RWPE2 (cell line): ENCODE measurements at regions not wholly inside any gene's neighbourhood (a gene's known extent, or its start where the extent isn't known, plus 50 kb on each side); places are given as distances from the start of the nearest gene placed in this dataset.
A peak's percentile ranks its signal among the peaks of the same experiment; 100 is the strongest.
"Not testable (repeated sequence)": the region's sequence is repeated elsewhere in the genome, so short reads cannot be mapped to it uniquely, and the experiment has no call there.

Source experiments
- ATAC-seq: fragments of 200-7000 bp; cut with Tn5 transposase; 3 replicates; pipeline ENCODE4 v1.9.1; 2021; ENCODE audit warnings: low read depth
- DNase-seq: peaks from one replicate; pipeline ENCODE4 v3.0.0-alpha.2; 2020; ENCODE audit warnings: low spot score
- H3K27ac ChIP-seq: fragments of 450-650 bp; 2 replicates; pipeline ENCODE4 v1.5.1; 2017; ENCODE audit warnings: mild to moderate bottlenecking; ENCODE audit not compliant: poor library complexity, severe bottlenecking
- H3K27me3 ChIP-seq: fragments of 250-450 bp; sonication (Bioruptor Pico); 2 replicates; pipeline ENCODE4 v1.5.1; 2021; ENCODE audit warnings: mild to moderate bottlenecking, moderate library complexity; ENCODE audit not compliant: insufficient read depth, poor library complexity, severe bottlenecking
- H3K36me3 ChIP-seq: fragments of 250-450 bp; sonication (Bioruptor Pico); 2 replicates; pipeline ENCODE4 v1.5.1; 2020; ENCODE audit warnings: low read depth, mild to moderate bottlenecking, moderate library complexity
- H3K4me1 ChIP-seq: fragments of 250-450 bp; sonication (Bioruptor Pico); 2 replicates; pipeline ENCODE4 v1.5.1; 2021; ENCODE audit warnings: mild to moderate bottlenecking, moderate library complexity; ENCODE audit not compliant: insufficient read depth, poor library complexity, severe bottlenecking
- H3K4me3 ChIP-seq: fragments of 250-450 bp; sonication (Bioruptor Pico); 2 replicates; pipeline ENCODE4 v1.5.1; 2021; ENCODE audit warnings: mild to moderate bottlenecking, moderate library complexity; ENCODE audit not compliant: severe bottlenecking
- H3K9me3 ChIP-seq: fragments of 250-450 bp; sonication (Bioruptor Pico); 2 replicates; pipeline ENCODE4 v1.5.1; 2021; ENCODE audit warnings: mild to moderate bottlenecking, moderate library complexity; ENCODE audit not compliant: severe bottlenecking
- TF ChIP-seq, protein P1 (sequence below): fragments of 450-650 bp; IDR thresholded peaks from one replicate; pipeline ENCODE4 v1.5.1; 2017; ENCODE audit warnings: mild to moderate bottlenecking, moderate library complexity; ENCODE audit not compliant: poor library complexity, severe bottlenecking

DNA sequence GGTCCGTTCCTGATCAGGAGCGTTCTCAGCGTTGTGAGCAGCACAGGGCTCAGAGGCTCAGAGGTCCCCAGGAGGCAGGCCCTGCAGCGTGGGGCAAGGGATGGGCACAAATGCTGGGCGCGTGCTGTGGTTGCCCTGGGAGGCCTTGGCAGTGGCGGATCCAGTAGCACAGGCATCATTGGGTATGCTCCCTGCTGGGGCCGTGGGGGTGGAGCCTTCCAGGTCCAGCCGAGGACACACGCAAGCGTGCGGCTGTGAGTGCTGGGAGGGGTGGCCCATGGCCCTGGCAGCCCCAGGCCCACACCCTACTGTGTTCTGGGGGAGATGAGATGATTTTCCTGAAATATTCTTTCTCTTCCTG lies 253.6 kb downstream of the ADGRD1 start:
- not testable (repeated sequence) for H3K9me3 ChIP-seq, H3K27ac ChIP-seq, H3K27me3 ChIP-seq, DNase-seq, H3K4me1 ChIP-seq, H3K36me3 ChIP-seq, H3K4me3 ChIP-seq, ATAC-seq

DNA sequence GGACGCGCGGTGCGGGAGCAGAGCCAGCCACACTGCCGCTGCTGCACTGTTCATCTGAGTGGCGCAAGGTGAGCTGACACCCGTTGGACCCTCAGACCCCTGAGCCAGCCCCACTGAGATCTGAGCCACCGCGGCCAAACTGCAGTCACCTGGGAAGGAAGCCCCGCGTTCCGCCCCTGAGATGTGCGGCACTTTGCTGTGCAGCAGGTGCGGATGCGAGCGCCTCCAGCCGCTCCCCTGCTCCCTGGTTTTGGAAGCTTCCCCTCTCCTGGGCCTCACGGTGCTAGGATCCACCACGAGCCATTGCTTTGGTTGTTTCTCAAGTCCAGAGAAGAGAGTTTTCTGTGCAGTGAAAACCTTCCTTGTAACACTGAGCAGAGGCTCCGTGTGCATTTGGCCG lies 254.1 kb downstream of the ADGRD1 start:
- not testable (repeated sequence) for H3K4me3 ChIP-seq, ATAC-seq, H3K9me3 ChIP-seq, DNase-seq, H3K36me3 ChIP-seq, H3K4me1 ChIP-seq, H3K27me3 ChIP-seq, H3K27ac ChIP-seq

DNA sequence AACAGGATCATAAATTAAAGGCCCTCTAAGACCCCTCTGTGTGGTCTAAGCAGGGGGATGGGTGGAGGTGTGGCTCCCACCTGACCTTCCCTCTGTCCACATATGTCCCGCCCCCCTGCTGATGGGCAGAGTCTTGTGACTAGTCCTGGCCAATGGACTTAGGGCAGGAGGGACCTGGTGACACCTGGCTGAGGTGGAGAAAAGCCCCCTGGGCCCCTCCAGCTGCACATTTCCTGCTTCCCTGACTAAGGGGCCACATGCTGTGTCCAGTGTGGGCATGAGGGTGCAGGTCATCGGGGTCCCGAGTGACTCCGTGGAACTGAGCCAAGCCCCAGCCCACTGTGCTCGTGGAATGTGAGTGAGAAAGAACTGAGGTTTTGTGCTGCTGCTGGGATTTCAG lies 254.7 kb downstream of the ADGRD1 start:
- peak; percentile 40 for DNase-seq
- Histone ChIP-seq H3K27me3 (peaks cover 7% of the 10 kb centered on the region), H3K27ac (no peak overlapping the region), H3K36me3 (no peaks in the 10 kb centered on the region), H3K4me3 (no peak overlapping the region), H3K9me3 (no peaks in the 10 kb centered on the region), H3K4me1 (no peaks in the 10 kb centered on the region)
- ATAC-seq: no peak
- TF ChIP-seq, protein P1, sequence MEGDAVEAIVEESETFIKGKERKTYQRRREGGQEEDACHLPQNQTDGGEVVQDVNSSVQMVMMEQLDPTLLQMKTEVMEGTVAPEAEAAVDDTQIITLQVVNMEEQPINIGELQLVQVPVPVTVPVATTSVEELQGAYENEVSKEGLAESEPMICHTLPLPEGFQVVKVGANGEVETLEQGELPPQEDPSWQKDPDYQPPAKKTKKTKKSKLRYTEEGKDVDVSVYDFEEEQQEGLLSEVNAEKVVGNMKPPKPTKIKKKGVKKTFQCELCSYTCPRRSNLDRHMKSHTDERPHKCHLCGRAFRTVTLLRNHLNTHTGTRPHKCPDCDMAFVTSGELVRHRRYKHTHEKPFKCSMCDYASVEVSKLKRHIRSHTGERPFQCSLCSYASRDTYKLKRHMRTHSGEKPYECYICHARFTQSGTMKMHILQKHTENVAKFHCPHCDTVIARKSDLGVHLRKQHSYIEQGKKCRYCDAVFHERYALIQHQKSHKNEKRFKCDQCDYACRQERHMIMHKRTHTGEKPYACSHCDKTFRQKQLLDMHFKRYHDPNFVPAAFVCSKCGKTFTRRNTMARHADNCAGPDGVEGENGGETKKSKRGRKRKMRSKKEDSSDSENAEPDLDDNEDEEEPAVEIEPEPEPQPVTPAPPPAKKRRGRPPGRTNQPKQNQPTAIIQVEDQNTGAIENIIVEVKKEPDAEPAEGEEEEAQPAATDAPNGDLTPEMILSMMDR: no peak

DNA sequence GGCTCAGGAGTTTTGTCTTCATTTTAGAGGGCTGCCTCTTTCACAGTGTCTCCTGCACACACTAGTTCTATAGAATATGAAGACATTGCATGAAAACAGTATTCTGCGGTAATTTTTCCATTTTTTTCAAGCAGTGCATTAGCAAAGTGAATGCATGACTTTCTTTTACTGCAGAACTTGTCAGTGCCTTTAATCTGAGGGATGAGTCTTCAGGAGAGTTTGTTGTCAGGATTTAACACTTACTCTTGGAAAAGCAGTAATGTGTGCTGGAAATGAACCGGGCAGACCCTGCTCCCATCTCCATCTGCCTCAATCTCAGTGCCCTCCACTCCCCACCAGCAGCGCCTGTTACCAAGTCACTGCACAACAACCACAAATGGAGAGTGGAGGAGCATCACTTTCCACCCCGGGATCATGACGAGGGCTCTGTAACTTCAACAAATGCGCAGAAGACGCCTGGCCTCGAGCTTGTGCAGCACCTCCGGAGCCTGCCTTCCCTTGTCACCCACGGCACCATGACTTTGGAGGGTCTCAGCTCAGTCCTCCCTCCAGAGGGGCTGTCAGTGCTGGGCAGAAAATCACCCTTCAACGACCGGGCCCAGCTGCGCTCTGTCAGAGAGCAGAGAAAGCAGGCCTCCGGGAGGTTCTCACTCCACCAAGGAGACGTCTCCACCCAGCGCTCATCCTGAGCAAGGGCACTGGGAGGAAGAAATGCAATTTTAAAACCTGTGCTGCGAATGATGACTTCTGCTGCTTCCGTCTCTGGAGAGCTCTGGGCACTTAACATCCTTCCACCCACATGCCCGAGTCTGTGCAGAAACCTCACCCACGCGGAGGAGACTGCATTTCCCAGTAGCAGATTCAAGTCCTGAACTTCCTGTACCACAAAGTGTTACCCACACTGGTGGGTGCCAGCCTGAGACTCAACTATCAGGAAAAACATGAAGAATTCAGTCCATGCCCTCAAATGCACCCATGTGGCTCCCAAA lies 255.7 kb downstream of the ADGRD1 start:
- no peak for ATAC-seq
- Histone ChIP-seq H3K27ac (no peak overlapping the region), H3K9me3 (no peaks in the 10 kb centered on the region), H3K4me1 (no peaks in the 10 kb centered on the region), H3K27me3 (peaks cover 7% of the 10 kb centered on the region), H3K4me3 (no peak overlapping the region), H3K36me3 (no peaks in the 10 kb centered on the region)
- DNase-seq: no peak
- TF ChIP-seq, protein P1: no peak

DNA sequence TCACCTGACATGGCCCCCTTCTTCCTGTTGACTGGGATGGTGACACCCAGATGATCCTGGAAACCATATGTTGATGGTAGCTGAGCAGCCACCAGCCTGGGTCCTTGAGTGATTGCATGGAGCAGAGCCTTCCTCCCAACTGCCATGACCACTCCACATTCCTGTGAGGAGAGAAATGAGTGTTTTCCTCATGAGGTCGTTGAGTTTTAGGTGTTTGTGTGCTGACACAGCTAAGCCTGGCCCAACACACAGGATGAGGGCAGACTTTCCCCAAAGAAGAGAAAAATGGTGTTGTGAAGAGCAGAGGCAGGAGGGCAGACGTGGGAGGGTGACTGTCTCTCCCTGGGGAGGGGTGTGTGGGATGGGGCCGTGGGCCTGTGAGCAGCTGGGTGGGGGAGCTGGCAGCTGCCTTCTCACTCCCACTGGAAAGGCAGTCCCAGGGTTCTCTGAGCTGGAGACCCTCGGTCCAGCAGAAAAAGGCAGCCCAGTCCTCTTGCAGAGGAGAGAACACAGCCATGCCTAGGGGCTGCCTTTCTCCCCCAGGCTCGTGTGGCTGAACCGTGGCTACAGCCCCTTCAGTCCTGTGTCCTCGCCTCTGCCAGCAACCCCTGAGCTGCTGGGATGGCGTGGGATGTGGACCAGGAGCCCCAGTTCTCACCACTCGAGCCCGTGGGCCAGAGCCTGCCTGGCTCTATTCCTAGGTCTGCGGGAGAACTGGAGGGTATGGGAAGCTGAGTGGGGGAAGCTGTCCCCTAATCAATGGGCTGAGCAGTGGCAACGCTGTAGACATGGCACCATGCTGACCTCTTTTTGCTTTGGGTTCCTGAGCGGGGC lies 257.0 kb downstream of the ADGRD1 start:
- no peak overlapping the region for H3K4me3 ChIP-seq
- DNase-seq: no peak
- ATAC-seq: no peak
- TF ChIP-seq, protein P1: no peak
- H3K9me3 ChIP-seq: no peaks in the 10 kb centered on the region
- no peaks in the 10 kb centered on the region for H3K4me1 ChIP-seq
- H3K36me3 ChIP-seq: no peaks in the 10 kb centered on the region
- peaks cover under 1% of the 10 kb centered on the region for H3K27me3 ChIP-seq
- H3K27ac ChIP-seq: no peak overlapping the region
